ENCODE measurements at regions not wholly inside any gene's neighbourhood (a gene's known extent, or its start where the extent isn't known, plus 50 kb on each side); places are given as distances from the start of the nearest gene placed in this dataset.
A peak's percentile ranks its signal among the peaks of the same experiment; 100 is the strongest.
"Not testable (repeated sequence)": the region's sequence is repeated elsewhere in the genome, so short reads cannot be mapped to it uniquely, and the experiment has no call there.

DNA sequence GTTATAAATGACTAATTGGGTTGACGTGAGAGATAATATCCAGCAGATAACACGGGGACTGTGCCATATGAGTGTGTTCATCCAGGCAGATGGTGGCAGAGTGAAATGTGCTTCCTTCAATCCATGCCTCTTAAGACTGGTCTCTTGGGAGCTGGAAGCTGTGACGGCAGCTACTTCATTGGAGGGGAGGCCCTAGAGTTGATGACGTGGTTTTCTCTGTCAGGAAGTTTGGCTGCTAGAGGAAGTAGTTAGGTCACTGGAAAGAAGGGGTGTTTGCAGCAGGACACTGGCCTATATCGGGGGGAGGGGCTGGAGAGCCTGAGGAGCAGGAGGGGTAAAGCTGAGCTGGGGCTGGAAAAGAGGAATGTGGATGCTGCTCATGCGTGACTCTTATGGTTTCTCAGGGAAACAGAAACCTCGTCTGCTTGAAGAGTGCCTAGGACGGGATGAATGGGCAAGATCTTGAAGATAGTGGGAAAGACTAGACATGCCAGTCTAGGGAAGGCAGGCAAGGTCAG is 3051.6 kb downstream of the RPIA start:
- H3K27ac ChIP-seq (ENCODE audit: low read depth, low read length); H3K9me3 ChIP-seq (ENCODE audit: control insufficient read depth in 1 of 2, low read length in 2 of 2); CTCF ChIA-PET (ENCODE audit: partially characterized antibody); H3K4me1 Mint-ChIP-seq; H3K36me3 Mint-ChIP-seq; H3K4me3 Mint-ChIP-seq; DNase-seq; H3K27me3 Mint-ChIP-seq; POLR2A ChIA-PET (ENCODE audit: partially characterized antibody); intact Hi-C loops (cut with micrococcal nuclease); H3K27ac Mint-ChIP-seq; H3K36me3 ChIP-seq (ENCODE audit: insufficient read depth, low read length); H3K27me3 ChIP-seq (ENCODE audit: insufficient read depth, low read length); H3K4me1 ChIP-seq (ENCODE audit: insufficient read depth, low read length); H3K9me3 Mint-ChIP-seq; H3K4me3 ChIP-seq (ENCODE audit: low read length in 2 of 2): not testable (repeated sequence)

DNA sequence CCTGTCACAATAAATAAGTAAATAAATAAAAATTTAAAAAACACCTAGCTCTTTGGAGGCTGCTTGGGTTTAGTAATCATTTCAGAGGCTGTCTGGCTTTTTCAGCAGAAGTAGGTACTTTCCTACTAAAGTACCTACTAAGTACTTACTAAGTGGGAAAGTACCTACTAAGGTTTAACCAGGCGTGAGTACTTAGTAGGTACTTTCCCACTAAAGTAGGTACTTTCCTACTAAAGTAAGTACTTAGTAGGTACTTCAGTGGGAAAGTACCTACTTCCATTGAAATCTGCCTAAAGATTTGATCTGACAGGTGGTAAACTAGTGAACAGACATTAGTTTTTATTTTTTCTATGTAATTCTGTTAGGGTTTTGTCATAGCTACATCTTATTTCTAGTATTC is 3052.4 kb downstream of the RPIA start:
- H3K9me3 ChIP-seq (ENCODE audit: control insufficient read depth in 1 of 2, low read length in 2 of 2); H3K27me3 Mint-ChIP-seq; DNase-seq; H3K27me3 ChIP-seq (ENCODE audit: insufficient read depth, low read length); intact Hi-C loops (cut with micrococcal nuclease); H3K36me3 ChIP-seq (ENCODE audit: insufficient read depth, low read length); CTCF ChIA-PET (ENCODE audit: partially characterized antibody); H3K27ac ChIP-seq (ENCODE audit: low read depth, low read length); H3K27ac Mint-ChIP-seq; H3K36me3 Mint-ChIP-seq; H3K4me1 ChIP-seq (ENCODE audit: insufficient read depth, low read length); POLR2A ChIA-PET (ENCODE audit: partially characterized antibody); H3K4me3 ChIP-seq (ENCODE audit: low read length in 2 of 2); H3K4me1 Mint-ChIP-seq; H3K4me3 Mint-ChIP-seq: not testable (repeated sequence)
- peaks cover 0 to 13% (median 9%) of the 10 kb centered on the region in 8 donors for H3K9me3 Mint-ChIP-seq

DNA sequence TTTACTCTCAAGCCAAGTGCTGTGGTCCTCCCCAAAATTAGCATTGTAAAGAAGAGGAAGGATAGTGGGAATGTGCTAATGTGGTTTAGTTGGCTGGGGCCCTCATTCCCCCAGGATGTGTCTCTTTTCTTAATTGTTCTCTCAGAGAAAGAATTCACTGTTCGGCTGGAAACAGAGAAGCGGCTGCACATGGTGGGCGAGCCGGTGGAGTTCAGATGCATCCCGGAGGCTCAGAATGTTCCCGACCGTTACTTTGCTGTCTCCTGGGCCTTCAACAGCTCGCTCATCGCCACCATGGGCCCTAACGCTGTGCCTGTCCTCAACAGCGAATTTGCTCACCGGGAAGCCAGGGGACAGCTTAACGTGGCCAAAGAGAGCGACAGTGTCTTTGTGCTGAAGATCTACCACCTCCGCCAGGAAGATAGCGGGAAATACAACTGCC is 3053.2 kb downstream of the RPIA start:
- H3K27me3 ChIP-seq (ENCODE audit: insufficient read depth, low read length); CTCF ChIA-PET (ENCODE audit: partially characterized antibody): not testable (repeated sequence)
- H3K9me3 Mint-ChIP-seq = peaks cover 0 to 15% (median 10%) of the 10 kb centered on the region in 8 donors

DNA sequence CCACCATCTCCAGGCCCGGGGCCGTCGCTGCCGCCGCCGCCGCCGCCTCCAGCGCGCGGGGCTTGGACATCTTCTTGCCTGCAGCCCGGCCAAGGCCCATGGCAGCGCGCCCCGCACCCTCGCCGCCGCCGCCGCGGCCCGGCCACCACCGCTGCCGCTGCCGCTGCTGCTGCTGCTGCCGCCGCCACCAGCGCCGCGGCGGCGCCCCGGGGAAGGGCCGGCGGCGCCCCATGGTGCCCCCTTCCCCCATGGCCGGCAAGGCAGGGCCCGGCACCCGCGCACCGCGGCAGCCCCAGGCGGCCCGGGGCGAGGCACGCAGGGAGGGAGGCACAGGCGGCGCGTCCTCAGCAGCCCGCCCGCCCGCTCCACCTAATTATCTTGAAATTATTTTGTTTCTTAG is 3057.4 kb downstream of the RPIA start:
- POLR2A ChIA-PET (ENCODE audit: partially characterized antibody) = no interaction called here
- no peaks in the 10 kb centered on the region for H3K9me3 ChIP-seq (ENCODE audit: control insufficient read depth in 1 of 2, low read length in 2 of 2)
- CTCF ChIA-PET (ENCODE audit: partially characterized antibody) = no interaction called here
- H3K4me3 ChIP-seq (ENCODE audit: low read length in 2 of 2) = no peak overlapping the region
- Mint-ChIP-seq H3K4me1 (no peaks in the 10 kb centered on the region), H3K4me3 (no peak overlapping the region), H3K36me3 (no peaks in the 10 kb centered on the region), H3K27me3 (no peaks in the 10 kb centered on the region), H3K9me3 (peaks cover 0 to 13% (median 8%) of the 10 kb centered on the region in 8 donors), H3K27ac (no peak overlapping the region)
- H3K4me1 ChIP-seq (ENCODE audit: insufficient read depth, low read length) = no peaks in the 10 kb centered on the region
- intact Hi-C loops (cut with micrococcal nuclease) = no loop called here
- no peaks in the 10 kb centered on the region for H3K36me3 ChIP-seq (ENCODE audit: insufficient read depth, low read length)
- no peak for DNase-seq
- no peaks in the 10 kb centered on the region for H3K27me3 ChIP-seq (ENCODE audit: insufficient read depth, low read length)
- H3K27ac ChIP-seq (ENCODE audit: low read depth, low read length) = no peak overlapping the region

More for the DNA sequence above, 3053.2 kb downstream of the RPIA start:
- H3K27ac Mint-ChIP-seq; POLR2A ChIA-PET (ENCODE audit: partially characterized antibody); H3K9me3 ChIP-seq (ENCODE audit: control insufficient read depth in 1 of 2, low read length in 2 of 2); H3K4me1 Mint-ChIP-seq; H3K4me1 ChIP-seq (ENCODE audit: insufficient read depth, low read length); H3K4me3 Mint-ChIP-seq; H3K36me3 Mint-ChIP-seq; intact Hi-C loops (cut with micrococcal nuclease); H3K27ac ChIP-seq (ENCODE audit: low read depth, low read length); H3K27me3 Mint-ChIP-seq; H3K36me3 ChIP-seq (ENCODE audit: insufficient read depth, low read length); H3K4me3 ChIP-seq (ENCODE audit: low read length in 2 of 2): not testable (repeated sequence)
- peak in 1 of 5 donors; percentile 37 for DNase-seq

DNA sequence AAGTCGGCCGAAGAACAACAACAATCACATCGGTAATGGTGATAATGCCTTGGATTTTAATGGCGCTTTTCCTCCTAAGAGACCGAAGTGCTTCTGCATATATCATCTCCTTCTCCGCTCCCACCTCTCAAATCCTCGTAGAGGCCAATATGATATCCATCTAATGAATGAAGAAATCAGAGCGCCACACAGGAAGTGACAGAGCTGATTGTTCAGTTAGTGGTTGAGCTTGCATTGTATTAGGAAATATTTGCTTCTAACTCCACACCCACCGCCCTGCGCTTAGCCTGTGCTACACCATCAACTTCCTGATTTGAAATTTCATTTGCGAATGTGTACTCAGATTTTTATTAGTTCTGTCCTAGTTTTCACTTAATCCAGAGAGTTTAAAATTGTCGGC is 3058.2 kb downstream of the RPIA start:
- H3K4me1 ChIP-seq (ENCODE audit: insufficient read depth, low read length); H3K36me3 ChIP-seq (ENCODE audit: insufficient read depth, low read length); H3K27me3 Mint-ChIP-seq; H3K27ac ChIP-seq (ENCODE audit: low read depth, low read length); H3K4me1 Mint-ChIP-seq; POLR2A ChIA-PET (ENCODE audit: partially characterized antibody); H3K27me3 ChIP-seq (ENCODE audit: insufficient read depth, low read length); H3K4me3 Mint-ChIP-seq; H3K9me3 ChIP-seq (ENCODE audit: control insufficient read depth in 1 of 2, low read length in 2 of 2); intact Hi-C loops (cut with micrococcal nuclease); H3K27ac Mint-ChIP-seq; H3K4me3 ChIP-seq (ENCODE audit: low read length in 2 of 2); CTCF ChIA-PET (ENCODE audit: partially characterized antibody); DNase-seq; H3K36me3 Mint-ChIP-seq: not testable (repeated sequence)
- H3K9me3 Mint-ChIP-seq = peaks cover 0 to 13% (median 8%) of the 10 kb centered on the region in 8 donors

DNA sequence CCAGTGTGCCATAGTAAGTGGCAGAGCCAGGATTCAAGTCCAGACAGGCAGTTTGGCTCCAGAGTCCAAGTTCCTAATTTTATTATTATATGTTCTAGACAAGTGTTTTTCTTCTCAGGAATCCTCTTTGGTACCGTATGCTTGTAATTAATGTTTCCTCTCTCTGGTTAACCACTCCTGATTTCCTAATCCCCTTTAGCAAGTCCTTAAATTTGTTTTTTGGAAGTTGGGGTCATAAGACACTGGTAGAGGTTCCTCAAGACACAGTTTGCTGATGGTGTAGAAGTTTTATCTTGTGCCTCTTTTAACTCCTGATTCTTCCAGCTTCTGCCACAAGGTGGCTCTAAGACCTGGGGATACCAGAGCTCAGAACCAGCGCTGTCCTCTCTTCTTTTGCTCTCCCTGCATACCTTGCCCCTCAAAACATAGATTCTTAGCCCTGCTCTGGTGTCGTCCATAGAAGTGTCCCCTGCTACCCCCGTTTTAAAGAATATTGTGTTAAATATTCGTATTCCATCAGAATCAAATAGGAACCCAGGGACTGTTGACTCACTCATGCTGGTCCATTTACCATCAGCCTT is 3068.0 kb downstream of the RPIA start:
- H3K4me3 ChIP-seq (ENCODE audit: low read length in 2 of 2); H3K36me3 Mint-ChIP-seq; H3K36me3 ChIP-seq (ENCODE audit: insufficient read depth, low read length); CTCF ChIA-PET (ENCODE audit: partially characterized antibody); POLR2A ChIA-PET (ENCODE audit: partially characterized antibody); H3K9me3 ChIP-seq (ENCODE audit: control insufficient read depth in 1 of 2, low read length in 2 of 2); H3K4me1 ChIP-seq (ENCODE audit: insufficient read depth, low read length); H3K9me3 Mint-ChIP-seq; H3K27me3 Mint-ChIP-seq; intact Hi-C loops (cut with micrococcal nuclease); H3K27ac ChIP-seq (ENCODE audit: low read depth, low read length); H3K27me3 ChIP-seq (ENCODE audit: insufficient read depth, low read length); H3K4me3 Mint-ChIP-seq; H3K27ac Mint-ChIP-seq; H3K4me1 Mint-ChIP-seq; DNase-seq: not testable (repeated sequence)

DNA sequence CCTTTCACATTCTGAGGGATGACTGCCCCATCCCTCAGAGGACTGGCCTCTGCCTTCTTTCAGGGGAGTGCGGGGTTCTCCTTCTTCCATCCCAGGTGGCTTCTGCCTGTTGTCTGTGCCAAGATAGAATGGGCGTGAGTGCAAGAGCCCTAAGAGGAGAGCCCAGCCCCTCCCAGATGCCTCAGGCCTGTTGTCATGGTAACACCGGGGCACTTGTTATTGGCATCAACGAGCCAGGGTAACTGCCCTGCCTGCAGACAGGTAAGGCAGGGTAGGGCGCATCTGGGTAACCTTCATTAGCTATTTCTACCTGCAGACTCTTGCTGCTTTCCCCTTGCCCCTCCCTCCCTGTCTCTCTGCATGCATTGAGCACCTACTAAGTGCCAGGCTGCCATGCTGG is 3069.2 kb downstream of the RPIA start:
- H3K4me3 Mint-ChIP-seq; H3K9me3 Mint-ChIP-seq; H3K27ac Mint-ChIP-seq; H3K4me1 Mint-ChIP-seq; CTCF ChIA-PET (ENCODE audit: partially characterized antibody); H3K9me3 ChIP-seq (ENCODE audit: control insufficient read depth in 1 of 2, low read length in 2 of 2); H3K4me3 ChIP-seq (ENCODE audit: low read length in 2 of 2); H3K36me3 ChIP-seq (ENCODE audit: insufficient read depth, low read length); DNase-seq; H3K27me3 ChIP-seq (ENCODE audit: insufficient read depth, low read length); H3K4me1 ChIP-seq (ENCODE audit: insufficient read depth, low read length); H3K27ac ChIP-seq (ENCODE audit: low read depth, low read length); H3K36me3 Mint-ChIP-seq; H3K27me3 Mint-ChIP-seq; intact Hi-C loops (cut with micrococcal nuclease); POLR2A ChIA-PET (ENCODE audit: partially characterized antibody): not testable (repeated sequence)

DNA sequence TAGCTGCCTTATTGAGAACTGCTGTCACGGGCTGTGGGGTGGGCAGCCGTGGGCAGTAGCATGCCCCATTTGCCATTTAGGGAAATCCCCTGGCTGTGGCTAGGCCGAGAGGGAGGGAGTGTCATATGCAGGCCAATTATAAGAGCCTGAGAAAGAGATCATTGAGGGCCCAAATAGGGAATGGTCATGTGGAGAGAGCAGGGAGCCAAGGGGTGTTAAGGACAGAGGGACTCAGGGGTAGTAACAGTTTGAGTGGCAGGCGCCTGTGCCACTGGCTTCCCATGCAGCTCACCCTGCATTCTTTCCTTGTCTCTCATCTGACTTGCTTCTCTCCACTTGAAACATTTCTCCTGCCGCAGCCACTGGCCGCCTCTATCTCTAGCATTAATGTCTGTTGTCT is 3070.8 kb downstream of the RPIA start:
- H3K27ac ChIP-seq (ENCODE audit: low read depth, low read length); H3K27ac Mint-ChIP-seq; intact Hi-C loops (cut with micrococcal nuclease); H3K4me1 ChIP-seq (ENCODE audit: insufficient read depth, low read length); H3K4me3 Mint-ChIP-seq; H3K4me3 ChIP-seq (ENCODE audit: low read length in 2 of 2); H3K27me3 Mint-ChIP-seq; H3K4me1 Mint-ChIP-seq; POLR2A ChIA-PET (ENCODE audit: partially characterized antibody); CTCF ChIA-PET (ENCODE audit: partially characterized antibody); H3K9me3 Mint-ChIP-seq; H3K27me3 ChIP-seq (ENCODE audit: insufficient read depth, low read length); H3K36me3 Mint-ChIP-seq; H3K9me3 ChIP-seq (ENCODE audit: control insufficient read depth in 1 of 2, low read length in 2 of 2); DNase-seq; H3K36me3 ChIP-seq (ENCODE audit: insufficient read depth, low read length): not testable (repeated sequence)
